Colonic mucosa (tissue), 4 donors: ENCODE measurements at regions not wholly inside any gene's neighbourhood (a gene's known extent, or its start where the extent isn't known, plus 50 kb on each side); places are given as distances from the start of the nearest gene placed in this dataset.
A peak's percentile ranks its signal among the peaks of the same experiment; 100 is the strongest.

Source experiments
- DNase-seq: peaks from one replicate; pipeline ENCODE4 v3.0.0-alpha.2; 2020
- H3K27ac ChIP-seq: fragments of 200-600 bp; one replicate; pipeline ENCODE4 v1.8.0; 2021
- H3K27me3 ChIP-seq: fragments of 200-600 bp; one replicate; pipeline ENCODE4 v1.8.0; 2021
- H3K36me3 ChIP-seq: fragments of 200-600 bp; one replicate; pipeline ENCODE4 v1.8.0; 2021
- H3K4me1 ChIP-seq: fragments of 200-600 bp; one replicate; pipeline ENCODE4 v1.8.0; 2021; ENCODE audit warnings: mild to moderate bottlenecking
- H3K4me3 ChIP-seq: fragments of 200-600 bp; one replicate; pipeline ENCODE4 v1.8.0; 2021
- H3K9ac ChIP-seq, 2 donors: one replicate each; pipeline ENCODE4 v1.7.0; 2013; ENCODE audit warnings: control low read depth in 2 of 2, low read depth in 2 of 2, low read length in 2 of 2
- H3K9me3 ChIP-seq: fragments of 200-600 bp; one replicate; pipeline ENCODE4 v1.8.0; 2021
- intact Hi-C: fragments of 100-400 bp; cut with DNase I; formaldehyde crosslinking; loops from one replicate; pipeline ENCODE4 v1.14.1; 2022
- TF ChIP-seq, protein P1 (sequence below): fragments of 200-600 bp; IDR thresholded peaks from one replicate; pipeline ENCODE4 v1.8.0; 2022; ENCODE audit warnings: antibody characterized with exemption, mild to moderate bottlenecking
- donor health status: healthy.
- donor health status: DM: no; HTN: no; CAD: no.
- donor health status: DM: no; HTN: no; CAD: no.

DNA sequence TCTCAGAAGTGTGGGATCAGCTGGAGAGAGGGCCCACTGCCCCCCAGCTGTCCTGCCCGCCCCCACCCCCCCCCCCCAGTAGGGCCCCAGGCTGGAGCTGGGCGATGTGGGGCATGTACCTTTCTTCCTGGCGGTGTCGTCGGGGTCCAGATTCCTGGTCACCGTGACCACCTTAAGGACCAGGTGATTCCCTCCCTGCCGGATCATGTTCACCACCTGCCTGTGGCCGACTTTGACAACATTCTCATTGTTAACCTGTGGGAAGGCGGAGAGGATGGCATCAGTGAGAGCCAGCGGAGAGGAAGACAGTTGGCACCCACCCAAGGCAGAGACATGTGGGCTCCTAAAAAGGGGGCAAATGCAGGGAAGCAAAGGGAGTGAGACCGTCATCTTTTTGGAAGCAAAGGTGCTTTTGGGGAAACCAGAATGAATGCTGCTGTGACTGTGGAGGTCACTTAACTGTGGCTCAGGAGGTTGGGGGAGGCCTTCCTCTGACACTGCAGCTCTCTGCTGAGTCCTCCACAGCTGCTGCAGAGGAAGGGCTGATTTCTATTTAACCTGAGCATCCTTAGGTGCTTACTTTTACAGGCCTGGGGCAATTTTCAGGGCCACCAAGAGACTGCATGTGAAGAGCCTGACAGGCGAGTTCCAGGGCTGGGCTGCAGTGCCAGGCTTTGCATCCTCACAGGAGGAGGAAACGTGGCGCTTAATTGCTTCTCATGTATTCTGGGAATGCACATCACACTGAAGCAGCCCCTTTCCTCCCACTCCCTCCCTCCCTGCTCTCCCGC lies 104.5 kb downstream of the CTTN start:
- H3K27ac ChIP-seq, result no peak overlapping the region
- H3K9ac ChIP-seq, result no peak overlapping the region
- no peaks in the 10 kb centered on the region for H3K36me3 ChIP-seq
- H3K4me1 ChIP-seq, result no peaks in the 10 kb centered on the region
- H3K27me3 ChIP-seq, result no peaks in the 10 kb centered on the region
- no peak overlapping the region for H3K4me3 ChIP-seq
- no peaks in the 10 kb centered on the region for H3K9me3 ChIP-seq
- TF ChIP-seq, protein P1, sequence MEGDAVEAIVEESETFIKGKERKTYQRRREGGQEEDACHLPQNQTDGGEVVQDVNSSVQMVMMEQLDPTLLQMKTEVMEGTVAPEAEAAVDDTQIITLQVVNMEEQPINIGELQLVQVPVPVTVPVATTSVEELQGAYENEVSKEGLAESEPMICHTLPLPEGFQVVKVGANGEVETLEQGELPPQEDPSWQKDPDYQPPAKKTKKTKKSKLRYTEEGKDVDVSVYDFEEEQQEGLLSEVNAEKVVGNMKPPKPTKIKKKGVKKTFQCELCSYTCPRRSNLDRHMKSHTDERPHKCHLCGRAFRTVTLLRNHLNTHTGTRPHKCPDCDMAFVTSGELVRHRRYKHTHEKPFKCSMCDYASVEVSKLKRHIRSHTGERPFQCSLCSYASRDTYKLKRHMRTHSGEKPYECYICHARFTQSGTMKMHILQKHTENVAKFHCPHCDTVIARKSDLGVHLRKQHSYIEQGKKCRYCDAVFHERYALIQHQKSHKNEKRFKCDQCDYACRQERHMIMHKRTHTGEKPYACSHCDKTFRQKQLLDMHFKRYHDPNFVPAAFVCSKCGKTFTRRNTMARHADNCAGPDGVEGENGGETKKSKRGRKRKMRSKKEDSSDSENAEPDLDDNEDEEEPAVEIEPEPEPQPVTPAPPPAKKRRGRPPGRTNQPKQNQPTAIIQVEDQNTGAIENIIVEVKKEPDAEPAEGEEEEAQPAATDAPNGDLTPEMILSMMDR, result no peak
- no peak for DNase-seq
- intact Hi-C loops, result no loop called here

DNA sequence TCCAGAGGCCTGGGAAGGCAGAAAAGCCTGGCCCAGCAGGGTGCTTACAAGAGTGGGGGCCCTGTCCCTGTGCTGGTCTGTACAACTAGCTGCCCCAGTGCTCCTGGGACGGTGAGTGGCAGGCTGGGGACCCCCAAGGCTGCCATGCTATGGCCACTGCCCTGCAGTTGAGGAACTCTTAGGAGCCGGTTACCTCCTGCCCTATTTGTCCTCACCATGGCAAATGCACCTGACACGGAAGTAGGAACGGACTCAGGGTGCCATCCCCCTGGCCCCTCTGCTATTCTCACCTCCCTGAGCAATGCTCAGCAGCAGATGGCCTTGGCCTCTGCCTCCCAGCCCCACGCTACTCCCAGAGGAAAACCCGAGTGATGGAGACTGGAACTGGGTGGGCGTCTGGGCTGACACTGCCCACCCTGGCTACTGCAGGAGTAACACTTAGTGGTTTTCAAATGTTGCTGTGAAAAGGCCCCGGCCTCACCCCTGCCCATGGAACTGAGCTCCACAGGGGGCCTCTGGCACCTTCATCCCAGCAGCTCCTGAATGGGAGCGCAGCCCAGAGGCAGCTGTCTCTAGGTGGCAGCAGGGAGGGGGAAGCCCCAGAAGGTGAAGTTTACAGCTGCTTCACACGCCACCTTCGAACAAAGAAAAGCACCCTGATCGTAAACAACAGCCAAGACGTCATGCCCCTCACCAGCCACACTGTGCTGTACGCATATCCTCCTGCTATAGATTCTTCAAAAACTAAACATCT lies 105.3 kb downstream of the CTTN start:
- H3K9ac ChIP-seq, result no peak overlapping the region
- peak; percentile 36 for DNase-seq
- H3K27me3 ChIP-seq, result no peaks in the 10 kb centered on the region
- intact Hi-C loops, result no loop called here
- no peak overlapping the region for H3K27ac ChIP-seq
- no peaks in the 10 kb centered on the region for H3K36me3 ChIP-seq
- no peaks in the 10 kb centered on the region for H3K9me3 ChIP-seq
- TF ChIP-seq, protein P1, result no peak
- no peak overlapping the region for H3K4me3 ChIP-seq
- no peaks in the 10 kb centered on the region for H3K4me1 ChIP-seq

DNA sequence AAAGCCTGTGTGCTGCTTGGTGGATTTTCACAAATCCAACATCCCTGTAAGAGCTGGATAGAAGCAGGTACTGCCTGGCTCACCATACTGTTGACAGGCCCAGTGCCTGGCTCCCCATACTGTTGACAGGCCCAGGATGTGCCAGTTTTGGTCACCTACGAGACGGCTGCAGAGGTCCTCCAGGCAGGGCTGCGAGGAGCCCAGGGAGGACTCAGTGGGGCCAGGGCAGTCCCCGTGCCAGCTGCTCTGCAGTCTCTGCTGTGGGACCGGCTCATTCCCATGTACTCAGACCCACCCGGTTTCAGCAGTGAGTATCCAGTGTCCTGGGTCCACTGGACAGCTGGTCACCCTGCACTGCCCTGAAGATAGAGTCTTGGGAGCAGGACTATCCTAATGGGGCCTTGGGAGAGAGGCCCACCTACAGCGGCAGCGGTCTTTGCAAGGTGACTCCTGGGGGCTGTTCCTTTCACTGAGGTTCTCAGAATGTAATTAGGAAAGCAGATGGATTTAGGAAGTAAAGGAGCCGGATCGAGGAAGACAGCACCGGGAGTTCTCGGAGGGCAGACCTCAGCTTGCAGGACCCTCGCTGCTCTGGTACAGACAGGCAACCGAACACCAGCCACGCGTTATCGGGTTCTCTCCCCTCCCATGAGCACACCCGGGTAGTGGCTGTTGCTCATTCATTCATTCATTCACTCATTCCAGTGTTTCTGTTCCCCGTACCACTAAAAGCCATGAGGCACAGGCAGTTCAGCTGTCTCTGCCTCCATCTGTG lies 106.1 kb downstream of the CTTN start:
- DNase-seq, result no peak
- intact Hi-C loops, result no loop called here
- no peak overlapping the region for H3K27ac ChIP-seq
- TF ChIP-seq, protein P1, result no peak
- no peaks in the 10 kb centered on the region for H3K27me3 ChIP-seq
- H3K4me3 ChIP-seq, result no peak overlapping the region
- H3K36me3 ChIP-seq, result no peaks in the 10 kb centered on the region
- no peaks in the 10 kb centered on the region for H3K4me1 ChIP-seq
- H3K9me3 ChIP-seq, result no peaks in the 10 kb centered on the region
- no peak overlapping the region for H3K9ac ChIP-seq

DNA sequence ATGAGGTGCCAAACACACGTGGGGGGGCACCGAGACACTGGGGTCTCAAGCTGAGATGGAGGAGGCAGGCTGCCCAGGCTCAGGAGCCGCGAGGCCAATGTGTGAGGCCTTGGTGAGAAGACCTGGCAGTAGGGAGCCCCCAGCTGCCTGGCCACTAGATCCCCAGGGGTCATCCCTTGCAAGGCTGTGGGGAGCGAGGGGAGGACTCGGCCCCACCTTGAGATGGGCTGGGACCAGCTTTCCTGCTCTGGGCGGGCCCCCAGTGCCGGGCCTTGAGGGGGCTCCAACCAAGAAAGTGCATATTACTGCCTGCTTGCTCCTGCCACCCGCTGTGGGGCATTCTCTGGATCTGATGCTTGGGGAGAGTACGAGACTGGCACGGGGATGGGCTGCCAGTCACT lies 107.0 kb downstream of the CTTN start:
- Histone ChIP-seq H3K9me3 (no peaks in the 10 kb centered on the region), H3K4me1 (no peaks in the 10 kb centered on the region), H3K27me3 (no peaks in the 10 kb centered on the region), H3K36me3 (no peaks in the 10 kb centered on the region), H3K27ac (no peak overlapping the region), H3K4me3 (no peak overlapping the region), H3K9ac (no peak overlapping the region)
- TF ChIP-seq, protein P1, result no peak
- intact Hi-C loops, result no loop called here
- no peak for DNase-seq

DNA sequence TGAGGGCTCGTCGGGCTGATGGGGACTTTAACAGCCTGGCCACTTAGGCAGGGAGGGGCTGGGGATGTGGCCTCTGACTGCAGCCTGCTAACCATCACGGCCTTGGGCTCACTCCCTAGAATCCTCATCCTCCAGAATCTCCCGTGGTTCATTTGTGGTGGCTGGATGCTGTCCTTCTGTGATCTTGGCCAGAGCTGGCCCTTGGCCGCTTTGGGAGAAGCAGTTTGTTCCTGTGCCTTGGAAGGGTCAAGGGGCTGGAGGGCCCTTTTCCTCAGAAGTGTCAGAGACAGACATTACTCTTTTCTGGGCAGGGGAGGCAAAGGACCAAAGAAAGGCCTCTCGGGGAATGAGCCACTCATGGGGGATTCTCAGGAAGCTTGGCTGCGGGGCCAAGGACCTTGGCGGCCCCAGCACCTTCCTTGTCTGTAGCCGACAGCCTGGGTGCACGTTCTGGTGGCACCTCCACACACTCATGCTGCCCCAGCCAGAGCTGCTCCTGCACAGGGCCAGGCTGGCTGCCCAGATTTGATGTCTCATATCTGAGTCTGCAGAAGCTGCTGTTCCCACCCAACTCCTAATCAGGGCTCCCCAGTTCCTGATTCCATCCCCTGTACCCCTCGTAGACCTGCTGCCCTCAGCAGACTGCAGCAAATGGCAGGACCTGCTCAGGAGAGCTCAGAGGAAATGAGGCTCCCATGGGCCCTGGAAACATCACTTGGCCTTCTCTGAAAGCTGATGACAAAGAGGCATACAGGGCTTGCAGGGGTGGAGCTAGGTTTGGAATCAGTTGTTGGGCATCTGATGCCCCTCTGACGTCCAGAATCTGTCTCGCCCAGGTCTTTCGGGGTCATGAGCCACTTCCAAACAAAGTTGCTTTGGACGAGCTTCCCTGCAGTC lies 107.7 kb downstream of the CTTN start:
- no peak for DNase-seq
- Histone ChIP-seq H3K9me3 (no peaks in the 10 kb centered on the region), H3K4me3 (no peak overlapping the region), H3K4me1 (no peaks in the 10 kb centered on the region), H3K36me3 (no peaks in the 10 kb centered on the region), H3K9ac (no peak overlapping the region), H3K27ac (no peak overlapping the region), H3K27me3 (no peaks in the 10 kb centered on the region)
- intact Hi-C loops, result no loop called here
- TF ChIP-seq, protein P1, result no peak
